ENCODE measurements at regions not wholly inside any gene's neighbourhood (a gene's known extent, or its start where the extent isn't known, plus 50 kb on each side); places are given as distances from the start of the nearest gene placed in this dataset.

- TF ChIP-seq CTCF (IDR thresholded peaks at IDR 0.05): no peak
- intact Hi-C loops (cut with DNase I, micrococcal nuclease): no loop called here
- Histone ChIP-seq H3K9me3 (no peaks in the 10 kb centered on the region), H3K4me1 (ENCODE audit: low read depth) (no peaks in the 10 kb centered on the region), H3K36me3 (ENCODE audit: low read depth) (no peaks in the 10 kb centered on the region), H3K4me3 (no peak overlapping the region)
- no peak for DNase-seq
- ATAC-seq: no peak
Measured at GRCh38 chr7:3128857-3129490, 85.3 kb upstream of the CARD11 start.

DNA sequence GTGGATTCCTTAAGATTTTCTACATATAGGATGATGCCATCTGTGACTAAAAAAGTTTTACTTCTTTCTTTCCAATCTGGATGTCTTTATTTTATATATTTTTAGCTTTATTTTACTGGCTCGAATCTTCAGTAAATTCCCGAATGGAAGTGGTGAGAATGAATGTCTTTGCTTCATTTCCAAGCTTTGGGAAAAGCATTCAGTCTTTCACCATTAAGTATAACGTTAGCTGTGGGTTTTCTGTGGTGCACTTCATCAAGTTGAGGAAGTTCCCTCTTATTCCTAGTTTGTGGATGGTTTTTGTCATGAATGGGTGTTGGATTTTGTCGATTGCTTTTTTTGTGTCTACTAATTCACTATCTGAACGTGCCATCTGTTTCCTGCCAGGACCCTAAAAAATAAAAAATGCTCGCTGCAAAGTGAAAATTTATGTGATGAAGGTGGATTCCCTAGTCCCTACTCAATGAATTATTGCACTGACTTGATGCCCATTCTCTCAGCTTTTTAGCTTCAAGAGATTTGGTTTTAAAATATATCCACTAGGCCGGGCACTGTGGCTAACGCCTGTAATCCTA is 90.2 kb upstream of the CARD11 start:
- Histone ChIP-seq H3K4me3 (no peak overlapping the region), H3K36me3 (ENCODE audit: low read depth) (no peaks in the 10 kb centered on the region), H3K4me1 (ENCODE audit: low read depth) (no peaks in the 10 kb centered on the region), H3K9me3 (no peaks in the 10 kb centered on the region)
- no peak for TF ChIP-seq CTCF (IDR thresholded peaks at IDR 0.05)
- ATAC-seq (no peak), DNase-seq (no peak)
- intact Hi-C loops (cut with DNase I, micrococcal nuclease): no loop called here

- DNase-seq: no peak
- Histone ChIP-seq H3K4me1 (ENCODE audit: low read depth) (no peaks in the 10 kb centered on the region), H3K4me3 (no peak overlapping the region), H3K36me3 (ENCODE audit: low read depth) (no peaks in the 10 kb centered on the region), H3K9me3 (no peaks in the 10 kb centered on the region)
- ATAC-seq: no peak
- no peak for TF ChIP-seq CTCF (IDR thresholded peaks at IDR 0.05)
- intact Hi-C loops (cut with DNase I, micrococcal nuclease): no loop called here
Measured at GRCh38 chr7:3134745-3135144, 91.1 kb upstream of the CARD11 start.

DNA sequence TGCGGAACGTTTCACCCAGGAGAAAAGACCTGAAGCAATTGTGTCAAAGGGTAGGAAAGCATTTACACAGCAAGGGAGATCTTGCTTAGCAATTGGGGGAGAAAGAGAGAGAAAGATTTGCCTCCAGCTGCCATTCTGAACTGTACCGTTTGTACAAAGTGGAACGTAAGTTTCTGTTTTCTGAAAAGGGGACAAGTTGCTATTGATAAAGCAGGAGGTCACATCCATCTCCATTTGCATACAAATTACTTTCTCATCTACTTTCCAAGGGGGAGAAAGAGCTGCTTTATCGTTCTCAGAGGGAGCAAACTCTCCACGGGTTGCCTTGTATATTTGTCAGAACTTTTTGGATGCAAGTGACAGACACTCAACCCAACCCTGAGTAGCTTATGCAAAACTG is 92.0 kb upstream of the CARD11 start:
- TF ChIP-seq CTCF (IDR thresholded peaks at IDR 0.05): no peak
- DNase-seq: no peak
- Histone ChIP-seq H3K9me3 (no peaks in the 10 kb centered on the region), H3K36me3 (ENCODE audit: low read depth) (no peaks in the 10 kb centered on the region), H3K4me1 (ENCODE audit: low read depth) (no peaks in the 10 kb centered on the region), H3K4me3 (no peak overlapping the region)
- ATAC-seq: no peak
- intact Hi-C loops (cut with DNase I, micrococcal nuclease): no loop called here

DNA sequence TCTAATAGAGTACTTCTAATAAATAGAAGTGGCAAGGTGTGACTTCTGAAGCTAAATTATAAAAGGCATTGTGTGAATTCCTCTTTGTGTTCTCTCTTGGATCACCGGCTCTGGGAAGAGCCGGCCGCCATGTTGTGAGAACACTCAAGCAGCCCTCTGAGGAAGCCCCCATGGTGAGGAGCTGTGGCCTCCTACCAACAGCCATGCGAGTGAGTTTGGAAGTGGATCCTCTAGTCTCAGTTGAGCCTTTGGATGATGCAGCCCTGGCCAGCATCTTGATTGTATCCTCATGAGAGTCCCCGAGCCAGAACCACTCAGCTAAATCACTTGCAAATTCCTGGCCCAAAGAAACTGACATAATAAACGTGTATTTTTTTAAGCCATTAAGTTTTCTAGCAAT is 94.5 kb upstream of the CARD11 start:
- H3K4me1 ChIP-seq (ENCODE audit: low read depth): no peaks in the 10 kb centered on the region
- DNase-seq: no peak
- no peak for ATAC-seq
- no peaks in the 10 kb centered on the region for H3K36me3 ChIP-seq (ENCODE audit: low read depth)
- H3K9me3 ChIP-seq: no peaks in the 10 kb centered on the region
- intact Hi-C loops (cut with DNase I, micrococcal nuclease): no loop called here
- TF ChIP-seq CTCF (IDR thresholded peaks at IDR 0.05): no peak
- H3K4me3 ChIP-seq: no peak overlapping the region

- no peak overlapping the region for H3K4me3 ChIP-seq
- intact Hi-C loops (cut with DNase I, micrococcal nuclease): no loop called here
- DNase-seq (no peak), ATAC-seq (no peak)
- no peak for TF ChIP-seq CTCF (IDR thresholded peaks at IDR 0.05)
- no peaks in the 10 kb centered on the region for H3K36me3 ChIP-seq (ENCODE audit: low read depth)
- no peaks in the 10 kb centered on the region for H3K4me1 ChIP-seq (ENCODE audit: low read depth)
- no peaks in the 10 kb centered on the region for H3K9me3 ChIP-seq
Measured at GRCh38 chr7:3138997-3139396, 95.3 kb upstream of the CARD11 start.

Data from mucosa of descending colon (tissue), 3 donors.